OCI-LY7 (cell line): ENCODE measurements at regions not wholly inside any gene's neighbourhood (a gene's known extent, or its start where the extent isn't known, plus 50 kb on each side); places are given as distances from the start of the nearest gene placed in this dataset.

Source experiments
- BruUV-seq: library from RNA; stranded (reverse); fragments of 400-500 nt; replicated peaks from 2 replicates; lab custom pipeline; 2021; lab: Mats Ljungman, UMichigan
- CTCF ChIA-PET: fragments of 300-600 bp; sonication (Branson Sonifier 250); formaldehyde crosslinking; loops from one replicate; lab custom pipeline; 2022; ENCODE audit warnings: antibody characterized with exemption; ENCODE audit not compliant: unreplicated experiment; lab: Charles Lee
- POLR2A ChIA-PET: fragments of 300-600 bp; sonication (Branson Sonifier 250); formaldehyde crosslinking; loops from one replicate; lab custom pipeline; 2022; ENCODE audit warnings: antibody characterized with exemption; lab: Charles Lee
- DNase-seq: peaks from one replicate; pipeline ENCODE4 v3.0.0-alpha.2; 2015; ENCODE audit warnings: low spot score
- H2AFZ ChIP-seq: fragments of 200-600 bp; sonication (generic), shearing (Covaris generic); 2 replicates; pipeline ENCODE4 v1.6.1; 2014; ENCODE audit warnings: mild to moderate bottlenecking, antibody characterized with exemption, low read length, moderate library complexity
- H3K27ac ChIP-seq: fragments of 200-600 bp; sonication (generic); 2 replicates; pipeline ENCODE4 v1.5.1; 2014; ENCODE audit warnings: mixed run types, low read depth, mild to moderate bottlenecking, moderate library complexity, low read length, inconsistent platforms; ENCODE audit not compliant: poor library complexity, severe bottlenecking
- H3K36me3 ChIP-seq: fragments of 200-600 bp; sonication (generic); 2 replicates; pipeline ENCODE4 v1.6.1; 2014; ENCODE audit warnings: mild to moderate bottlenecking, antibody characterized with exemption, low read length, moderate library complexity, mixed read lengths; ENCODE audit not compliant: insufficient read depth
- H3K4me1 ChIP-seq: fragments of 200-600 bp; sonication (generic); 2 replicates; pipeline ENCODE4 v1.5.1; 2014; ENCODE audit warnings: mild to moderate bottlenecking, low read length; ENCODE audit not compliant: insufficient read depth, poor library complexity, severe bottlenecking
- H3K4me2 ChIP-seq: fragments of 200-600 bp; sonication (generic); 2 replicates; pipeline ENCODE4 v1.6.1; 2014; ENCODE audit warnings: mild to moderate bottlenecking, low read length
- H3K4me3 ChIP-seq: fragments of 200-600 bp; sonication (generic); 2 replicates; pipeline ENCODE4 v1.5.1; 2014; ENCODE audit warnings: mild to moderate bottlenecking, low read depth, low read length; ENCODE audit not compliant: poor library complexity, severe bottlenecking
- H3K79me2 ChIP-seq: fragments of 200-600 bp; sonication (generic); 2 replicates; pipeline ENCODE4 v1.6.1; 2016; ENCODE audit warnings: low read depth, mild to moderate bottlenecking, low read length, moderate library complexity, mixed read lengths; ENCODE audit not compliant: insufficient read depth
- H3K9me2 ChIP-seq: fragments of 200-600 bp; sonication (generic); 2 replicates; pipeline ENCODE4 v1.6.1; 2016; ENCODE audit warnings: mild to moderate bottlenecking, low read length, mixed read lengths; ENCODE audit not compliant: insufficient read depth
- H3K9me3 ChIP-seq: fragments of 200-600 bp; sonication (generic); 2 replicates; pipeline ENCODE4 v1.6.1; 2014; ENCODE audit warnings: mild to moderate bottlenecking, mixed run types, low read length, mixed read lengths
- H4K20me1 ChIP-seq: fragments of 200-600 bp; sonication (generic); 2 replicates; pipeline ENCODE4 v1.6.1; 2014; ENCODE audit warnings: mild to moderate bottlenecking, antibody characterized with exemption, low read length, moderate library complexity, mixed read lengths; ENCODE audit not compliant: insufficient read depth
- EZH2phosphoT487 ChIP-seq: fragments of 200-600 bp; sonication (generic); IDR thresholded peaks from 2 replicates; pipeline ENCODE4 v1.6.1; 2018; ENCODE audit warnings: low read depth, borderline replicate concordance, mild to moderate bottlenecking, mixed run types, antibody characterized with exemption, low read length, moderate library complexity, mixed read lengths
- intact Hi-C: fragments of 100-400 bp; cut with micrococcal nuclease; formaldehyde crosslinking; loops from one replicate; pipeline ENCODE4 v1.10.0; 2022; ENCODE audit not compliant: unreplicated experiment
- TF ChIP-seq, protein P1 (sequence below): fragments of 200-600 bp; sonication (generic); conservative IDR thresholded peaks from 2 replicates; pipeline ENCODE4 v1.5.1; 2014; ENCODE audit warnings: mild to moderate bottlenecking, antibody characterized with exemption, low read length, moderate library complexity, mixed read lengths

DNA sequence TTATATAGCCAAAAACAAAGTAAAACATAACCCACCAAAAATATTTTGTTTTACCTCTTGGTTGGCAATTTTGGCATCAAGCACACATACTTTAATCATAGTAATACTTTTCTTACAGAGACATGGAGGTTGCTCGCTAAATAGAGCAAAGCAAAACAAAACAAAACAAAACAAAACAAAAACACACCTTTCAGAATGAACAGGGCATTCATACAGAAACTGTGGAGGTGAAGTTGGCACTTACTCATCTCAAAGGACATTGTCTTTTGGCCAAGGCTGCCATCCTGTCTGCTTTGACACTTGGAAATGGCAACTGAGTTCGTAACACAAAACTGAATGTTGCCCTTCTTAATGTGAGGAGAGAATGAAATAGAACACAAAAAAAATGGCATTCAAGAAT lies 773.1 kb downstream of the USP25 start:
- Histone ChIP-seq H3K79me2 (no peaks in the 10 kb centered on the region), H2AFZ (no peak overlapping the region), H3K36me3 (no peaks in the 10 kb centered on the region), H3K9me2 (no peaks in the 10 kb centered on the region), H3K4me2 (no peak overlapping the region), H3K27ac (no peak overlapping the region), H3K4me1 (no peaks in the 10 kb centered on the region), H3K9me3 (peaks cover 11% of the 10 kb centered on the region; the same call in 1 of the 2 replicates), H3K4me3 (no peak overlapping the region), H4K20me1 (no peaks in the 10 kb centered on the region)
- intact Hi-C loops, result no loop called here
- CTCF ChIA-PET, result no interaction called here
- TF ChIP-seq, protein P1, sequence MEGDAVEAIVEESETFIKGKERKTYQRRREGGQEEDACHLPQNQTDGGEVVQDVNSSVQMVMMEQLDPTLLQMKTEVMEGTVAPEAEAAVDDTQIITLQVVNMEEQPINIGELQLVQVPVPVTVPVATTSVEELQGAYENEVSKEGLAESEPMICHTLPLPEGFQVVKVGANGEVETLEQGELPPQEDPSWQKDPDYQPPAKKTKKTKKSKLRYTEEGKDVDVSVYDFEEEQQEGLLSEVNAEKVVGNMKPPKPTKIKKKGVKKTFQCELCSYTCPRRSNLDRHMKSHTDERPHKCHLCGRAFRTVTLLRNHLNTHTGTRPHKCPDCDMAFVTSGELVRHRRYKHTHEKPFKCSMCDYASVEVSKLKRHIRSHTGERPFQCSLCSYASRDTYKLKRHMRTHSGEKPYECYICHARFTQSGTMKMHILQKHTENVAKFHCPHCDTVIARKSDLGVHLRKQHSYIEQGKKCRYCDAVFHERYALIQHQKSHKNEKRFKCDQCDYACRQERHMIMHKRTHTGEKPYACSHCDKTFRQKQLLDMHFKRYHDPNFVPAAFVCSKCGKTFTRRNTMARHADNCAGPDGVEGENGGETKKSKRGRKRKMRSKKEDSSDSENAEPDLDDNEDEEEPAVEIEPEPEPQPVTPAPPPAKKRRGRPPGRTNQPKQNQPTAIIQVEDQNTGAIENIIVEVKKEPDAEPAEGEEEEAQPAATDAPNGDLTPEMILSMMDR, result no peak
- TF ChIP-seq EZH2phosphoT487, result no peak
- no peak for DNase-seq
- POLR2A ChIA-PET, result no interaction called here
- no TSS peak for BruUV-seq

DNA sequence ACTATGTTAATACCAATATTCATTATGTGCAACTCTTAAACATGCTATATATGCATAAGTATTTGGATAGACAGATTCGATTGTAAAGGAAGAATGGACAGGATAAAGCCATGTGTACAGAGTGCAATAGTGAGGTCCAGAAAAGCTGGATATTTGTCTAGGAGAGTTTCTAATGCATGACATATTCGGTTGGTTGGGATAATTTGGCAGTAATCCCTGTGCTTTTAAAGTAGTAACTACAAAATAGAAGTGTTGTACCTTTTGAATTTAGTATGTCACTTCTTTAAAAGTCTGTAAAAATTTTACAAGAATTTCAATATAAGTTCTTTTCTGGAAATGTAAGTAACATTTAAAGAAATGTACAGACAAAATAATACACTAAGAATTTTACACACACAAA lies 774.5 kb downstream of the USP25 start:
- TF ChIP-seq EZH2phosphoT487, result no peak
- TF ChIP-seq, protein P1, result no peak
- Histone ChIP-seq H3K9me2 (no peaks in the 10 kb centered on the region), H3K4me3 (no peak overlapping the region), H3K36me3 (no peaks in the 10 kb centered on the region), H4K20me1 (no peaks in the 10 kb centered on the region), H3K4me1 (no peaks in the 10 kb centered on the region), H3K4me2 (no peak overlapping the region), H3K9me3 (peaks cover 15% of the 10 kb centered on the region; the same call in 1 of the 2 replicates), H3K79me2 (no peaks in the 10 kb centered on the region), H2AFZ (no peak overlapping the region), H3K27ac (no peak overlapping the region)
- intact Hi-C loops, result no loop called here
- no peak for DNase-seq
- ChIA-PET POLR2A (no interaction called here), CTCF (no interaction called here)
- BruUV-seq, result no TSS peak

DNA sequence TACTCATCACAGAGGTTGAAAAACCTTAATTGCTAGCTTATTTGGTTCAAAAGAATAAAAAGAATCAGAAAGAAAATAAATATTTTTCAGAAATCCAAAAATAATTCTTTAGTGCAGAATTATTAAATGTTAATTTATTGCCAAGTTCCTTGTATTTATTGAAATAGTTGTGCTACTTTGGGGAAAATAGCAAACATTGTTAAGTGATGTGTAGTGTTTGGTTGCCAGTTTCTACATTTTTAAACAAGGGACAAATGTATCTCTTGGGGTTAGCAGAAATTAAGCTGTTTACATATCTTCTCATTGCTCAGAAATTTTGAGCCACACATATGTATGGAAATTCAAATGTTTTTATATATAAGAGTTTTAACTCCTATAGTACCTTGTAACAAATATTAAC lies 775.0 kb downstream of the USP25 start:
- Histone ChIP-seq H4K20me1 (no peaks in the 10 kb centered on the region), H3K9me2 (no peaks in the 10 kb centered on the region), H3K4me1 (no peaks in the 10 kb centered on the region), H3K9me3 (peaks cover 15% of the 10 kb centered on the region; the same call in 1 of the 2 replicates), H3K4me2 (no peak overlapping the region), H2AFZ (no peak overlapping the region), H3K4me3 (no peak overlapping the region), H3K79me2 (no peaks in the 10 kb centered on the region), H3K36me3 (no peaks in the 10 kb centered on the region), H3K27ac (no peak overlapping the region)
- TF ChIP-seq, protein P1, result no peak
- TF ChIP-seq EZH2phosphoT487, result no peak
- DNase-seq, result no peak
- intact Hi-C loops, result no loop called here
- ChIA-PET POLR2A (no interaction called here), CTCF (no interaction called here)
- no TSS peak for BruUV-seq
